Iris pigment epithelial cell (primary cell): ENCODE measurements at regions not wholly inside any gene's neighbourhood (a gene's known extent, or its start where the extent isn't known, plus 50 kb on each side); places are given as distances from the start of the nearest gene placed in this dataset.
A peak's percentile ranks its signal among the peaks of the same experiment; 100 is the strongest.

Experiments
- DNase-seq: peaks from one replicate; pipeline ENCODE4 v3.0.0-alpha.2; 2011; ENCODE audit warnings: low read depth

DNA sequence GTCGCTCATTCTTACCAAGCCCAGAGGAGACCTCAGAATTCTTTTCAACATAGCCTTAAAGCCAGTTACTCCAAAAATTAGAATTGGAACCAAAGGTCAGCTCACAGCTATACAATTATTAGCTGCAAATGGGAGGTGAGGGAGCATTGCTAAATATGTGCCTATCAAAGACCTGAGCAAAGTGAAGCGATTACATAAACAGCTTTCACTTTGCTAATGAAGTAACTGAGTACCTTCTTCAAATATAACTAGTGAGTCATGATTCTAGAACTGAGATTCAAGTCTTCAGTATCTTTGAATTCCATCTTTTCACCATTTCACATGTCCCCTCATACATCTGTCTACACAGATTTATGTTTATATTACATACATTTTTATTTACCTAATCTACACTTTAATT lies 122.6 kb downstream of the P2RY1 start:
- DNase-seq: no peak

DNA sequence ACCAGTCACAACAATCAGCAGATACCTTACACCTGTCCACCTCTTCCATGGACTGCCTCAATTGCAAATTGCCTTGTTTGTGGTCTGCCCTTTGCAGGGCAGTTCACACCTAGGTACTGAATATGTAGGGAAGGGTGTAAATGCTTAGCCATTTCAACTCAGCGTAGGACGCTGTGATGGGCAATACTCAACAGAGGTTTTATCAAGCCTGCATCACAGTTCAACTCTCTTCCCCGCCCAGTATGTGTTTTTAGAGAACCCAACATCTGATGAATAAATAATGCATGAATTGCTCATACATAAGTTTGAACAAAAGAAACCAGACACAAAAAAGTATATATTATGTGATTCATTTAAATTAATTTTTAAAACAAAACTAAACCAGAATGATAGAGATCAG lies 124.4 kb downstream of the P2RY1 start:
- no peak for DNase-seq

DNA sequence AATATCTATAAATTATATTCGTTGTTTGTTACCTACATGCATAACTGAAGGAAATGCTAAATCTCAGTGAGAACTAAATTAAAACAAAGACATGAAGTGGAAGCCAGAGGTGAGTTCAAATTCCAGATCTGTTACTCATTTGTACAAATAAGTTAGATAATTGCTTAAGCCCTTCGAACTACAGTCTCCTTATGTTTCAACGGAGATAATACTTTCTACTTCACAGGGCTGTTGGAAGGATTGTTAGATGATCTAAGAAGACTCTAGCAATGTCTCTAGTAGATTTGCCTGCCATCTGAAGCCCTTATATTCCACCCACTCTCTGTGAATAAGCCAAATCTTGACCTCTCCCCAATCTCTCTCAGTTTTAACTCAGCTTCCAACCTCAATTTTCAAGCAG lies 125.8 kb downstream of the P2RY1 start:
- DNase-seq: peak; percentile 34

DNA sequence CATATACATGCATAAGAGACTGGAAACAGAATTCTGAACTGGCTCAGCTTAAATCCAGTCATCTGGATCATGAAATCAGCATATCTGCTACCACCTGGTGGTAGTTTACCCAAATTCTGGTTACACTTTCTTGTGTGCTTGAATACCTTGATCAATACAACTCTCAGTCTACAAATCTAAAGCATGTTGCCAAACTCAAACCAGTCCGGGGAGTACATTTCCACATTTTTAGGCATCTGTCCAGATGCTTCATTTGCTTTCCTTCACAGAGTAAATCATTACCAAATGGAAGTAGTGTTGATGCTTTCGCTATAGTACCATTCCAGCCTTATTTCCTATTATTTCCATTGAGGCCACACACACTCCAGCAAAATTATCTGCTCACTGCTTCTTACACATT lies 126.4 kb downstream of the P2RY1 start:
- peak; percentile 10 for DNase-seq

DNA sequence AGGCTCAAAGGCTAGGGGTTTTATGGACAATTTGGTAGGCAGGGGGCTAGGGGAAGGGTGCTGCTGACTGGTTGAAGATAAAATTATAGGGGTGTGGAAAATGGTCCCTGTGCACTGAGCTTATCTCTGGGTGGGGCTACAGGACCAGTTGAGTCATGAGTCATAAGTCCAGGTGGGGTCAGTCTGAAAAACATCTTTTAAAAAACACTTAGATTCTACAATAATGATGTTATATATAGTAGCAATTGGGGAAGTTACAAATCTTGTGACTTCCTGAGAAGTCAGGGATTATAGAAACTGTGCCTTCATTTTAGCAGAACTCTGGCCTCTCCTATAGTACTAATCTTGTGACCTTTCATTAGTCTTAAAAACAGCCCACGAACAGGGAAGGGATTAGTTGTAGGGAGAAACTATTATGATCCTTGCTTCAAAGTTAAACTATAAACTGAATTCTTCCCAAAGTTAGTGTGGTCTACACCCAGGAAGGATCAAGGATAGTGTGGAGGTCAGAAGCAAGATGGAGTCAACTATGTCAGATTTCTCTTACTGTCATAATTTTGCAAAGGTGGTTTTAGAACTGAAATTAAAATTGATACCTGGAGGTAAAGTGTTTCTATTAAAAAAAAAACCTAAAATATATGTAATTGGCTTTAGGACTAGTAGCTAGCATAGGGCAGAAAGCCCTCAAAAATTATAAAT lies 130.1 kb downstream of the P2RY1 start:
- no peak for DNase-seq

DNA sequence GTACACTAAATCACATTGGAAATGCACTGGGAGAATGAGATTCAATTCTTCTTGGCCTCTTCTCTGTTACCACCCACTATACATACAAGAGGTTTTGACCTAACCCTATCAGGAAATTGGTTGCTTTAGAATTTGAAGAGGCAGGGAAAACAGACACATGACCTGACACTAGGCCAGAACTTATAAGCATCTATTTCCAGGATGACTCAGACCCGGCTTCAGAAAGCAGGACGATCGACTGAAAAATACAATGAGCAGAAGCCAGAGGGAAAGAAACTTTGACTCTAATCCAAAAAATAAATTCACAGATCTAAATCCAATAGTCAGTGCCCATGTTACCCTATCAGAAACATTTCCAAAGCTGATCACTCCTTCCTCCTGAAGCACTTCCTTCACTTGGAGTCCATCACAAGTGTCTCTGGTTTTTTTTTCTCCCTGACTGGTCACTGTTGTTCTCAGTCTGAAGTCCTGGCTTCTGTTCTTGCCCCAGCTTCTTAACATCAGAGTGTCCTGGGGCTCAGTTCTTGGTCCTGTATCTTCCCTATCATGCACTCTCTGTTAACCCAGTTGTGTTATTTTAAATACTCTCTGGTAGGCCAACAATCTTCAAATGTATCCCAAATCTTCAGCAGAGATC lies 133.6 kb downstream of the P2RY1 start:
- peak; percentile 52 for DNase-seq

DNA sequence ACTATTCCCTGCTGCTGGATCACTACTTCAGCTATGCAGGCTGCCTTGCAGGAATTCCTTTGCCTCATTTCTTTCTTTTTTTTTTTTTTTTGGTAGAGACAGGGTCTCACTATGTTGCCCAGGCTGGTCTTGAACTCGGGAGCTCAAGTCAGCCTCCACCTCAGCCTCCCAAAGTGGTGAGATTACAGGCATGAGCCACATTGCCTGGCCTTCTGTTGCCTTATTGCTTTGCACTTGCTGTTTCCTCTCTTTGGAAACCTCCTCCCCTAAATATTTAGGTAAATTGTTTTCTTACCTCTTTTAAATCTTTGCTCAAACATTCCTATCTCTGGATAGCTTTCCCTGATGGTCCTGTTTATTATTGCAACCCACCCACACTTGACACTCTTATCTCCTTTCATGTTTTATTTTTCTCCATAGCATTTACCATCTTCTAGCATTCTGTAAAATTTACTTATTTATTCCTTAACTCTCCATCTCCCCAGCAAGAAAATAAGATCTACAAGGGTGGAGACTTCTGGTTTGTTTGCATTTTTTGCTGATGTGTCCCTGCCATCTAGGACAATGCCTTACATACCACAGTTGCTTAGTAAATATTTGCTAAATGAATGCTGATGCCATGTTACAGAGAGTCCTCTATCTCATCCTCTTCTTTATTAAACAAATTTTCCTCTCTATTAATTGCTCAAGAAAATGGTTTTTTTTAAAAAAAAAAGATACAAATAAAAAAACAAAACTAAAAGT lies 134.8 kb downstream of the P2RY1 start:
- DNase-seq: peak; percentile 26

DNA sequence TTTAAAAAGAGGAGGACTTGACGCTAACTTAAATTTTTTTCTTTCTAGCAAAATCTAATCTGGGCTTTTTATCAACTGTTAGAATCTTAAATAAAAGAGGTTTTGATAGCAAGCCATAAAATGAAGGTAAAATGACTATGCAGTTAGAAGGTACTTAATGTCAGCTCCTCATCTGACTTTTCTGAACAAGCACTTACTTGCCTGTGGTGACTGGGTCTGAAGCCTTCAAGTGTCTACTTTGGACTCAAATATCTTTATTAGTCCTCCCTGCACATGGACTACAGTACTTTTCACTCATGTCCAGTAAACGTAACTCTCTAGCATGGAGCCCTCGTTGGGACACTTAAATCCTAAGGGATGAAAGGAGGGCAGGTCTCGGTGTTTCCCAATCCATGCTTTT lies 135.9 kb downstream of the P2RY1 start:
- DNase-seq: no peak

DNA sequence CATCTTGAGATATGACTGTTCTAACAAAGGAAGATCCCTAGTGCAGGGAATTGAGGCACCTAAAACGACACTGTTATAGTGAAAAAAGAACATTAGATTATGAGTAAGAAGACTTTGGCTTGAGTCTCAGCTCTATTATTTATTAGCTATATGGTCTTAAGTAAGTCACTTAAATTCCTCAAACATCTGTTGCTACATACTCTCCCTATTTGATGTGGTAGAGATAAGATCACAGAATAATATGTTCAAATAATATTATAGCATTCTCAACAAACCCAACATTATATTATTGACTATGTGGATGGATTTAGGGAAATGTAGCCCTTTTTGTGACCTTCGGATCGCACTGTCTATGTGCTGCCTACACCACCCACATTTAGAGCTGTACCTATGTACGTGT lies 136.9 kb downstream of the P2RY1 start:
- DNase-seq: no peak

DNA sequence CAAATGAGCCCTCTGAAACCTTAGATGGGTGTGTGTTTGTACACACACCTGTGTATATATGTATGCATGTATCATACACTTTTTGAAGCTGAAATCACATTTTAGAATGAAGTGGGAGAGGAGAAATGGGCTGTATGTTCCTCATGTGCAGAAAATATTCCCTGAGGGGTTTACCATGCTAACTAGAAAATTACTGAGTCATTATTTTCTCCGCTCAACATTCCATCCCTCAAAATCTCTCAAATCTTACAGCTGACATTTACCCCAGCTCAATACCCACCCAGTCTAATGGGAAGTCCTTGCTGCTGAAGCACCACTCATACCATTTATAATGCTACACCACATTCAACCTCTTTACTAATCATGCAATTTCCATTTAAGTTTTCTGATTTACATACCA lies 138.6 kb downstream of the P2RY1 start:
- DNase-seq: no peak

DNA sequence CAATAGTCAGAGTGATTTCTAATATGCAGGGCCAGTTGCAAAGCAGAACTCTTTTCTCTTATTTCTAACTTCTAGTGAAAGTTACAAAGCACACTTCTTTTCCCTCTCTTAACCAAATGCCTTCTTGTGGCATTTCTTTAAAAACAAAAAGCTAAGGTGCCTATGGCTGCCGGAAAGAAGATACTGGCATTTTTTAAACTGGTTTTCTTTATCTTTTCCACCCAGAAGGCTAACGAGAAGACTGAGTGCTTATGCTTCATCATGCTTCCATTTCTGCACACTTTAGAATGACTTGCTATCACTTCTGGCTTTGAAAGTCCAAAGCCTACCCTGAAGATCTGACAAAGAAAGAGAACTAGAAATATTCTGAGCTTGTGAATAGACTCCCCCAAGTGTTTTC lies 141.3 kb downstream of the P2RY1 start:
- DNase-seq: no peak

DNA sequence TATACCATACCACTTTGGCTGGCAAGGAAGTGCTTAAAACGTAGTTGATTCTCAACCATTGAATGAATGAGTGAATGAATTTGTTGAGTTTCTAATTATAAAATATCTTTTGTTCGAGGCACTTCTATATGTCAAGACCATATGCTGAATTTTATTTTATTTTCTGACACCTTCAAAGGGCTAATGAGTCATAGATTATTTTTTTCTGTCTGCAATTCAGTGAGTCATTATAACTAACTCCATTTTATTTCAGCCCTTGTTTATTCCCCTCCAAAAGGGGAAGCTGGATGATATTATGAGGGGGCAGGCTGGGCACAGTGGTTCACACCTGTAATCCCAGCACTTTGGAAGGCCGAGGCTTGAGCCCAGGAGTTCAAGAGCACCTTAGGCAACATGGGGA lies 142.4 kb downstream of the P2RY1 start:
- DNase-seq: no peak

DNA sequence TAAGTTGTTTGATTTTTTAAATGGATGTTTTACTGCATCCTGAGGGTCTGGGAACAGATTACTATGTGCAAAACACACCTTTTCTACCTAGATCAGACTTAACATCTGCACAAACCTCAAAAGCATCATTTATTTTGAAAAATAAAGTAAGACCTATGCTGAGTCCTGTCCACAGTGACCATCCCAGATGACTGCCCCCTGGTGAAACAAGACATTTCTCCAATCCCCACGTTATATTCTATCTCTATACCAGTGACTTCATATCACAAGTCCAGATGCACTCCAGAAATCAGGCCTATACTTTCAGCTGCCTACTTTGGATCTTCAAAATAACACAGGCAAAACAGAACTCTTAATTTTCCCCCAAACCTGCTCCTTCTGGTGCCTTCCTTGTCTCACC lies 143.2 kb downstream of the P2RY1 start:
- no peak for DNase-seq

DNA sequence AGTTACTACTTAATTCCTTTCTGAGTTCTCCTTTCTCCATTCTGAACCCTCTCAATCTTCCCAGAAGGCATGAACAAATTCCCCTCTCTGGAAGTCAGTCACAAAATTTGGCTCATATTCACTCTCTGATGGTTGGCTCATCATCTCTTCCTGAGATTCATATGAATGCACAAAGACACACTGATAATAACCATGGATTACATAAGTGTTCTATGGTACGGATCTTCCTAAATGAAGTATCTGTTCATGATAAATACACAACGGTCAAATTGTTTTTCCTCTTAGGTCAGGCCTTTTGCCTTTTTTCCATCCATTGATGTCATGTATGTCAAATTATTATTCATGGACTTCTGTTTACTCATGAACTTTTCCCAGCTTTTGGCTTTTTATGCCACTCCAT lies 162.6 kb downstream of the P2RY1 start:
- no peak for DNase-seq

DNA sequence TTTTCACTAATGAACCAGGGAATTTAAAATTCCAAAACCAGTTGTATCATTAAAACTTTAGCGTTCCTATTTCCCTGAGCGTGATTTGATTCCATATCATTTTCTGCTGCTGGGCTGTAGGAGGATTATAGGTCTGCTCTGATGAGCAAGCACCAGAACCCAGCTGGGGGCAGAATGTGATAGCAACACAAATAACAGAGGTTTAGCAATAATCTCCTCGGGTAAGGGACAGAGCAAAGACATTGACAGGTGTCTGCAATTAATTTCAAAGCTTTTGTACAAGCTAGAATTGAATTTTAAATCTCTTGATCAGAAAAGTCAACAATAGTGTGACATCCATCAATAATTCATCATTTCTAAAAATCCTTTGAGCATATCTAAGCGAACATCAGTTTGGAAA lies 163.4 kb upstream of the RAP2B start:
- DNase-seq: no peak

DNA sequence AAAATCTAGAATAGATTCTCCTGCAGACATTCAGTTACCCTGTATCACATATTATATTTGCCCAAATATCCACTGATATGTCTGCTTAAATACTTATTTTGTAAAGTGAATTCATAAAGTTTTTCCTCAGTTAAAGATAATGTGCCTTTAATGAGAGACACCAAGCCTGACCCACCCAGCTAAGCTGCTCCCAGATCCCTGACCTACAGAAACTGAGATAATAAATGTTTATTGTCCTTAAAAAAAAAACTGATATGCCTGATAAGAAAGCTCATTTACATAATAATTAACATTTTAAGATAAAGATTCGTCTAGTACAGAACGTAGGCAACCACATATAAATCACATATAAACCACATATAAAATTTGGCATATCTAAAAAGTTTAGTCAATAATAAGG lies 161.7 kb upstream of the RAP2B start:
- DNase-seq: no peak

DNA sequence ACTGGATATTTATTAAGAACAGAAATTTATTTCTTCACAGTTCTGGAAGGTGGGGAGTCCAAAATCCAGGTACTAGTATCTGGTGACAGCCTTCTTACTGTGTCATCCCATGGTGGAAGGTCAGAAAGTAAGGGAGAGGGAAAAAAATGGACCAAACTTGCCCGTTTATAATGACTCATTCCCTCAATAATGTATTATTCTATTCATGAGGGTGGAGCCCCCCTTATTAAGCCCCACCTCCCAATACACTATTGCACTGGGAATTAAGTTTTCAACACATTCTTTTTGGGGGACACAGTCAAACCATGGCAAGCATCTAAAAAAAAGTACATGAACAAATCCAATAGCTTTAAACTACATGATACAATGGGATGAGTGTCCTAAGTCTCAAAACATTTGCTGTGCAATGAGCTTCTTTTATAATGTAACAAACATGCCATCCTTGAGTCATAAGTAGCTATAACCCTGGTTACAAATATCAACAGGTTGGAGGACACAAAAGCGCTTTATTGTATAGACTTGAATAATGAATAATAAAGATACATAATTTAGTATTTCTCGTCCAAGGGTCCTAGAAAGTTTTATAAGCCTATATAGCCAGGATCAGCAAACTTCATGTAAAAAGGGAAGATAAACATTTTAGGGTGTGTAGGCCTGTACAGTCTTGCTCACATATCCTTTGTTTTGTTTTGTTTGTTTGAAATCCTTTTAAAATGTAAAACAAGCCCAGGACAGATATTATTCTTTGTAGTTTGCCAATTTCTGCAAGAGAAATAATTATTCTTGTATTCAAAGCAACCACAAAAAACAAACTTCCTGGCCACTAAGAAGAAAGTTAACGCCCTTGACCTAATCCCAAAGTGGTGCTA lies 160.6 kb upstream of the RAP2B start:
- DNase-seq: no peak

DNA sequence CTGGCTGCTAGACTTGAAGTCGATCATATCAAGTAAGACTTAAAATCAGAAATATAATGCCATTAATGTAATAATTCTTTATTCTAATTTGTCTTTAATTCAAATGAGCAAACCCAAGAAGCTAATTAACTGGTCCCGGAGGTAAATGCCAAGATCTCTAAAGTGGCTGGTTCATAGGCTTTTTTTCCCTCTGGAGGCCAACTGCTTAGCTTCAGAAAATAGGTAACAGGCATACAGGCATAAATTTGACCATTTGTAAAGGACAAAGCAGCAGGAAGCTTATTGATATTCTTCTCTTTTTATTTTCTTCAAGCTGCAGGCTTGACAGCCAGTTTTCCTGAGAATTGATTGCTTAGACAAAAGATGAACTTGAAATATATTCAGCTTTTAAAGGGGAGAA lies 158.6 kb upstream of the RAP2B start:
- DNase-seq: no peak

DNA sequence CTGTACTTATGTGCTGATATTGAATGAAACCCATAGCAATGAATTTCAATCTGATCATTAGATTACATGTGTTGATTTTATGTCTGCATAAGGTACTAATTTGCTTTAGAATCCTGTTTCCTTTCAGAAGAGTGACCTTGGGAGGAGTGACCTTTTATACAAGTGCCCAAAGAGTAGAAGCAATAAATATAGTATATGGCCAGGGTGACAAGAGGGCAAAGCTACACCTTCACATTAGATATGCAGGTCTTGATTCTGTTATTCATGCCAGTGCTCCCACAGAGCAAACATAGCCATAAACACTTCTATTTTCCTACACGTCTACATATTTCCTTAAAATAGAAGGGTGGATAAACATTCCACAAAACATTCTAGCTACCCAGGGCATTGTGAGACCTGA lies 158.2 kb upstream of the RAP2B start:
- no peak for DNase-seq

DNA sequence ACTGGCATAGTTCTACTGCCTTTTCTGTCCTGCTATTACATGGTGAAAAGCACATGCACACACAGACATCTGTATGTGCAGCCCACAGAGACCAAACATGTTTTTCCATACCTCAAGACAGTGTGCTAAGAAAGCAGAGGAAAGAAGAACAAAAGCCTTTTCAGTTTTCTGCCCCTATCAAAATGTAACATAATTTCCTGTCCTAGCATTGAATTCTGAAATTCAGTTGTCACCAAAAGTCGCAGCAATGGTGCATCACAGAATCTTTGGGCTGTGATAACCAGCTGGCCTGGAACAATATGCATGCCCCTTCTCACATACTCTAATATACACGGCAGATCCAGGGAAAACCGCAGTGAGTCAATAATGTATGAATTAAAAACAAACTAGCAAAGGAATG lies 153.8 kb upstream of the RAP2B start:
- no peak for DNase-seq

DNA sequence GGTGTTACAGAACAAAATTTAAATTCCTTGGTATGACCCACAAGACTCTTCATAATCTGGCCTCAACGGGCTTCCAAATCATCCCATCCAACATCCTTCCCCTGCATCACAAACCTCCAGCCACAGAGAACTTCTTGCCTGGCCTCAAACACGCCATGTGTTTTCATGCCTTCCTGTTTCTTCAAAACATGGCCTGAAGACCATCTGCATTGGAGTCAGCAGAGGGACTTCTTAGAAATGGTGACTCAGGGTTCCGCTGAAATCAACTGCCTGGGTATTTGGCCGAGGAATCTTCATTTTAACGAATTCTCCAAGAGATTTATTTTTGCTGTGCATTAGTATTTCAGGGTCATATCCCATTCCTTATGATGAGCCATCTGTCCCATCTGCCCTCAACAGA lies 138.1 kb upstream of the RAP2B start:
- no peak for DNase-seq

DNA sequence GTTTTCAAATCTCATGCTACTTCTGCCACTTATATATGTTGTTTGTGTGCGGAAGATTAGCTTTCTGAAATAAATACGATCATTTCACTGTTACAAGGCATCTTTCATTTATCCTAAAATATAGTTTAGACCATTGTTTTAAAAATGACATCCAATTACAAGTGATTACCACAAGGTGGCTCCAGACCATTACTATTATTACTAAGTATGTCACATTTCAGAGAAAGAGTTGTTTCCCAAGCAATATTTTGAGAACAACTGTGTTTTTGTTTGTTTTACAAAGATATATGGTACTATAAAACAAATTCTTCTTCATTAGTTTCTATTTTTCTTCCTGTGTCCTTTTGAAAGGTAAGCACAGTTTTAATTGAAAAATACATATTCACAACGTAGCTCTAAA lies 136.0 kb upstream of the RAP2B start:
- peak; percentile 39 for DNase-seq

DNA sequence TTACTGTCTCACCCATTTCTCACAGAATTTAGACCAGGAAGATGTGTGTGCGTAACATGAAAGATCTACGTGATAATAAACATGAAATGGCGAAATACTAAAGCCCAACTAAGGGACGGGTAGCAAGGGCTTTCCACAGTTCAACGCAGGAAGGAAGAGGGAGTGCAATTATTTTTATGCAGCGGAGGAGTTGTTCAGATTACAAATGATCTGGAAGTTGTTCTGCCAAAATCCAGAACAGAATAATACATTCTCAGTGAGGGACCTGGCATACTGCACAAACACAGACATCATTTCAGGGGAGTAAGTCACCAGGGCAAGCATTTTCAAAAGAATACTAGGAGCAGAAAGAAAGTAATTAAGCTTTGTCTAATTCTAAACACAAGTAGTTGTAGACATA lies 133.6 kb upstream of the RAP2B start:
- DNase-seq: no peak
